ENCODE measurements at regions not wholly inside any gene's neighbourhood (a gene's known extent, or its start where the extent isn't known, plus 50 kb on each side); places are given as distances from the start of the nearest gene placed in this dataset.

GRCh38 chr6:6890400-6890858 lies 217.3 kb upstream of the RREB1 start:
- Mint-ChIP-seq H3K27ac (no peak overlapping the region), H3K9me3 (no peaks in the 10 kb centered on the region), H3K4me3 (no peak overlapping the region), H3K36me3 (no peaks in the 10 kb centered on the region), H3K4me1 (peaks cover 19% of the 10 kb centered on the region), H3K27me3 (ENCODE audit: low read depth) (no peaks in the 10 kb centered on the region)
- no peak for DNase-seq (ENCODE audit: low spot score in 2 of 2, unreplicated experiment in 2 of 2)
- TF ChIP-seq CTCF (IDR thresholded peaks at IDR 0.05; ENCODE audit: unreplicated experiment), result no peak

GRCh38 chr6:6891125-6891721 lies 216.5 kb upstream of the RREB1 start:
- Mint-ChIP-seq H3K4me3 (no peak overlapping the region), H3K27me3 (ENCODE audit: low read depth) (no peaks in the 10 kb centered on the region), H3K9me3 (peaks cover 3% of the 10 kb centered on the region), H3K36me3 (no peaks in the 10 kb centered on the region), H3K27ac (no peak overlapping the region), H3K4me1 (peaks cover 14% of the 10 kb centered on the region)
- no peak for TF ChIP-seq CTCF (IDR thresholded peaks at IDR 0.05; ENCODE audit: unreplicated experiment)
- no peak for DNase-seq (ENCODE audit: low spot score in 2 of 2, unreplicated experiment in 2 of 2)

- no peak for DNase-seq (ENCODE audit: low spot score in 2 of 2, unreplicated experiment in 2 of 2)
- H3K4me3 Mint-ChIP-seq, result no peak overlapping the region
- no peaks in the 10 kb centered on the region for H3K36me3 Mint-ChIP-seq
- TF ChIP-seq CTCF (IDR thresholded peaks at IDR 0.05; ENCODE audit: unreplicated experiment), result no peak
- H3K27me3 Mint-ChIP-seq (ENCODE audit: low read depth), result no peaks in the 10 kb centered on the region
- H3K9me3 Mint-ChIP-seq, result peaks cover 3% of the 10 kb centered on the region
- H3K27ac Mint-ChIP-seq, result no peak overlapping the region
- peaks cover 15% of the 10 kb centered on the region for H3K4me1 Mint-ChIP-seq
These were observed 215.8 kb upstream of the RREB1 start for GRCh38 chr6:6891949-6892461.

GRCh38 chr6:6892744-6893583 lies 214.8 kb upstream of the RREB1 start:
- Mint-ChIP-seq H3K36me3 (no peaks in the 10 kb centered on the region), H3K27ac (no peak overlapping the region), H3K4me1 (peaks cover 15% of the 10 kb centered on the region), H3K4me3 (no peak overlapping the region), H3K9me3 (peaks cover 3% of the 10 kb centered on the region), H3K27me3 (ENCODE audit: low read depth) (no peaks in the 10 kb centered on the region)
- DNase-seq (ENCODE audit: low spot score in 2 of 2, unreplicated experiment in 2 of 2), result no peak
- no peak for TF ChIP-seq CTCF (IDR thresholded peaks at IDR 0.05; ENCODE audit: unreplicated experiment)

- Mint-ChIP-seq H3K4me1 (peaks cover 15% of the 10 kb centered on the region), H3K4me3 (no peak overlapping the region), H3K27me3 (ENCODE audit: low read depth) (no peaks in the 10 kb centered on the region), H3K27ac (no peak overlapping the region), H3K9me3 (peaks cover 3% of the 10 kb centered on the region), H3K36me3 (no peaks in the 10 kb centered on the region)
- TF ChIP-seq CTCF (IDR thresholded peaks at IDR 0.05; ENCODE audit: unreplicated experiment), result no peak
- DNase-seq (ENCODE audit: low spot score in 2 of 2, unreplicated experiment in 2 of 2), result no peak
These were observed 214.1 kb upstream of the RREB1 start for GRCh38 chr6:6893701-6894100.
